ENCODE measurements at regions not wholly inside any gene's neighbourhood (a gene's known extent, or its start where the extent isn't known, plus 50 kb on each side); places are given as distances from the start of the nearest gene placed in this dataset.

DNA sequence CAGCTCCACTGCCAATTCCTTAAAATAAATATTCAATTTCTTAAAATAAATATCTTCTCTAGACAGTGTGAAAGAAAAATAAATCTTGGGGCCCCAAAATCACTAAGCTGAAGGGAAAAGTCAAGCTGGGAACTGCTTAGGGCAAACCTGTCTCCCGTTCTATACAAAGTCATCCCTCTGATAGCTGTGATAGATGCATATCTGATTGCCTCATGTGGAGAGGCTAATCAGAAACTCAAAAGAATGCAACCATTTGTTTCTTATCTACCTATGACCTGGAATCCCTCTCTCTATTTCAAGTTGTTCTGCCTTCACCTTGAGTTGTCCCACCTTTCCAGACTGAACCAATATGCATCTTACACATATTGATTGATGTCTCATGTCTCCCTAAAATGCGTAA, 889.8 kb downstream of the TRHDE start:
- TF ChIP-seq, protein P1, sequence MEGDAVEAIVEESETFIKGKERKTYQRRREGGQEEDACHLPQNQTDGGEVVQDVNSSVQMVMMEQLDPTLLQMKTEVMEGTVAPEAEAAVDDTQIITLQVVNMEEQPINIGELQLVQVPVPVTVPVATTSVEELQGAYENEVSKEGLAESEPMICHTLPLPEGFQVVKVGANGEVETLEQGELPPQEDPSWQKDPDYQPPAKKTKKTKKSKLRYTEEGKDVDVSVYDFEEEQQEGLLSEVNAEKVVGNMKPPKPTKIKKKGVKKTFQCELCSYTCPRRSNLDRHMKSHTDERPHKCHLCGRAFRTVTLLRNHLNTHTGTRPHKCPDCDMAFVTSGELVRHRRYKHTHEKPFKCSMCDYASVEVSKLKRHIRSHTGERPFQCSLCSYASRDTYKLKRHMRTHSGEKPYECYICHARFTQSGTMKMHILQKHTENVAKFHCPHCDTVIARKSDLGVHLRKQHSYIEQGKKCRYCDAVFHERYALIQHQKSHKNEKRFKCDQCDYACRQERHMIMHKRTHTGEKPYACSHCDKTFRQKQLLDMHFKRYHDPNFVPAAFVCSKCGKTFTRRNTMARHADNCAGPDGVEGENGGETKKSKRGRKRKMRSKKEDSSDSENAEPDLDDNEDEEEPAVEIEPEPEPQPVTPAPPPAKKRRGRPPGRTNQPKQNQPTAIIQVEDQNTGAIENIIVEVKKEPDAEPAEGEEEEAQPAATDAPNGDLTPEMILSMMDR (IDR thresholded peaks at IDR 0.05), result no peak
- TF ChIP-seq SMC3 (IDR thresholded peaks at IDR 0.05), result no peak
- TF ChIP-seq, protein P2, sequence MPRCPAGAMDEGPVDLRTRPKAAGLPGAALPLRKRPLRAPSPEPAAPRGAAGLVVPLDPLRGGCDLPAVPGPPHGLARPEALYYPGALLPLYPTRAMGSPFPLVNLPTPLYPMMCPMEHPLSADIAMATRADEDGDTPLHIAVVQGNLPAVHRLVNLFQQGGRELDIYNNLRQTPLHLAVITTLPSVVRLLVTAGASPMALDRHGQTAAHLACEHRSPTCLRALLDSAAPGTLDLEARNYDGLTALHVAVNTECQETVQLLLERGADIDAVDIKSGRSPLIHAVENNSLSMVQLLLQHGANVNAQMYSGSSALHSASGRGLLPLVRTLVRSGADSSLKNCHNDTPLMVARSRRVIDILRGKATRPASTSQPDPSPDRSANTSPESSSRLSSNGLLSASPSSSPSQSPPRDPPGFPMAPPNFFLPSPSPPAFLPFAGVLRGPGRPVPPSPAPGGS (IDR thresholded peaks at IDR 0.05), result no peak
- TF ChIP-seq POLR2AphosphoS2 (conservative IDR thresholded peaks at IDR 0.05; ENCODE audit: low read length), result no peak
- TF ChIP-seq, protein P3, sequence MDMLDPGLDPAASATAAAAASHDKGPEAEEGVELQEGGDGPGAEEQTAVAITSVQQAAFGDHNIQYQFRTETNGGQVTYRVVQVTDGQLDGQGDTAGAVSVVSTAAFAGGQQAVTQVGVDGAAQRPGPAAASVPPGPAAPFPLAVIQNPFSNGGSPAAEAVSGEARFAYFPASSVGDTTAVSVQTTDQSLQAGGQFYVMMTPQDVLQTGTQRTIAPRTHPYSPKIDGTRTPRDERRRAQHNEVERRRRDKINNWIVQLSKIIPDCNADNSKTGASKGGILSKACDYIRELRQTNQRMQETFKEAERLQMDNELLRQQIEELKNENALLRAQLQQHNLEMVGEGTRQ (IDR thresholded peaks at IDR 0.05), result no peak
- no peak for TF ChIP-seq POLR2A (IDR thresholded peaks at IDR 0.05; ENCODE audit: low read length)
- TF ChIP-seq HDAC2 (IDR thresholded peaks at IDR 0.05), result no peak
- TF ChIP-seq CHD4 (IDR thresholded peaks at IDR 0.05; ENCODE audit: borderline replicate concordance), result no peak
- no peak for TF ChIP-seq SREBF2 (IDR thresholded peaks at IDR 0.05)
- no peak for TF ChIP-seq TFCP2L1 (CRISPR knock-in tag; IDR thresholded peaks at IDR 0.05)
- no peak for TF ChIP-seq MAZ (IDR thresholded peaks at IDR 0.05; ENCODE audit: borderline replicate concordance, low read depth, low read length)
- TF ChIP-seq RAD21 (conservative IDR thresholded peaks at IDR 0.05 in 1 of 2, IDR thresholded peaks at IDR 0.05 in 1 of 2), result no peak
- TF ChIP-seq, protein P4, sequence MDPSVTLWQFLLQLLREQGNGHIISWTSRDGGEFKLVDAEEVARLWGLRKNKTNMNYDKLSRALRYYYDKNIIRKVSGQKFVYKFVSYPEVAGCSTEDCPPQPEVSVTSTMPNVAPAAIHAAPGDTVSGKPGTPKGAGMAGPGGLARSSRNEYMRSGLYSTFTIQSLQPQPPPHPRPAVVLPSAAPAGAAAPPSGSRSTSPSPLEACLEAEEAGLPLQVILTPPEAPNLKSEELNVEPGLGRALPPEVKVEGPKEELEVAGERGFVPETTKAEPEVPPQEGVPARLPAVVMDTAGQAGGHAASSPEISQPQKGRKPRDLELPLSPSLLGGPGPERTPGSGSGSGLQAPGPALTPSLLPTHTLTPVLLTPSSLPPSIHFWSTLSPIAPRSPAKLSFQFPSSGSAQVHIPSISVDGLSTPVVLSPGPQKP (IDR thresholded peaks at IDR 0.05; ENCODE audit: low read depth, low read length), result no peak
- no peak for TF ChIP-seq EHMT2 (IDR thresholded peaks at IDR 0.05; ENCODE audit: low read depth)

Measured in A549 (cell line).